Trophoblast cell (in vitro differentiated cells and primary cell): ENCODE measurements at regions not wholly inside any gene's neighbourhood (a gene's known extent, or its start where the extent isn't known, plus 50 kb on each side); places are given as distances from the start of the nearest gene placed in this dataset.

ENCODE experiments used
- DNase-seq, 2 donors: peaks; one replicate each; pipeline ENCODE4 v3.0.0-alpha.2; 2016
- H2AFZ ChIP-seq: 2 replicates; pipeline ENCODE4 v1.6.1; 2013; ENCODE audit warnings: low read length, moderate library complexity, mild to moderate bottlenecking; ENCODE audit not compliant: insufficient read depth, poor library complexity
- H2AK5ac ChIP-seq: 2 replicates; pipeline ENCODE4 v1.6.1; 2013; ENCODE audit warnings: mild to moderate bottlenecking, low read length
- H2BK120ac ChIP-seq: 2 replicates; pipeline ENCODE4 v1.6.1; 2013; ENCODE audit warnings: low read length, mild to moderate bottlenecking, moderate library complexity; ENCODE audit not compliant: insufficient read depth, poor library complexity
- H2BK12ac ChIP-seq: 2 replicates; pipeline ENCODE4 v1.6.1; 2013; ENCODE audit warnings: mild to moderate bottlenecking, low read length, moderate library complexity
- H2BK5ac ChIP-seq: 2 replicates; pipeline ENCODE4 v1.6.1; 2013; ENCODE audit warnings: low read length, low read depth, moderate library complexity, mild to moderate bottlenecking; ENCODE audit not compliant: poor library complexity
- H3K14ac ChIP-seq: 2 replicates; pipeline ENCODE4 v1.6.1; 2013; ENCODE audit warnings: mild to moderate bottlenecking, low read length
- H3K18ac ChIP-seq: 2 replicates; pipeline ENCODE4 v1.6.1; 2013; ENCODE audit warnings: mild to moderate bottlenecking, low read length
- H3K23ac ChIP-seq: 2 replicates; pipeline ENCODE4 v1.6.1; 2013; ENCODE audit warnings: low read length
- H3K27ac ChIP-seq: 2 replicates; pipeline ENCODE4 v1.5.1; 2013; ENCODE audit warnings: low read depth, mild to moderate bottlenecking, inconsistent platforms, low read length, moderate library complexity
- H3K27me3 ChIP-seq: 2 replicates; pipeline ENCODE4 v1.6.1; 2013; ENCODE audit warnings: inconsistent platforms, mild to moderate bottlenecking, low read length, moderate library complexity; ENCODE audit not compliant: insufficient read depth
- H3K36me3 ChIP-seq, 2 experiments: 1 replicate in 1 of 2; 2 replicates in 1 of 2; pipeline ENCODE4 v1.6.1; 2013; ENCODE audit warnings: low read length in 2 of 2, mild to moderate bottlenecking in 2 of 2, moderate library complexity in 1 of 2; ENCODE audit not compliant: insufficient read depth in 2 of 2, control insufficient read depth in 1 of 2
- H3K4ac ChIP-seq: 2 replicates; pipeline ENCODE4 v1.6.1; 2013; ENCODE audit warnings: low read depth, mild to moderate bottlenecking, low read length, moderate library complexity
- H3K4me1 ChIP-seq, 2 experiments: 1 replicate in 1 of 2; 2 replicates in 1 of 2; pipeline ENCODE4 v1.6.1; 2013; ENCODE audit warnings: low read length in 2 of 2, mild to moderate bottlenecking in 2 of 2, moderate library complexity in 1 of 2; ENCODE audit not compliant: insufficient read depth in 2 of 2, control insufficient read depth in 1 of 2
- H3K4me2 ChIP-seq: 2 replicates; pipeline ENCODE4 v1.6.1; 2013; ENCODE audit warnings: inconsistent platforms, mild to moderate bottlenecking, low read length, moderate library complexity
- H3K4me3 ChIP-seq: 2 replicates; pipeline ENCODE4 v1.5.1; 2013; ENCODE audit warnings: mild to moderate bottlenecking, low read depth, low read length, inconsistent platforms
- H3K79me1 ChIP-seq: one replicate; pipeline ENCODE4 v1.6.1; 2013; ENCODE audit warnings: low read length
- H3K79me2 ChIP-seq: 2 replicates; pipeline ENCODE4 v1.6.1; 2013; ENCODE audit warnings: low read length, mild to moderate bottlenecking; ENCODE audit not compliant: control insufficient read depth, insufficient read depth, poor library complexity
- H3K9ac ChIP-seq: 2 replicates; pipeline ENCODE4 v1.6.1; 2013; ENCODE audit warnings: mild to moderate bottlenecking, low read length
- H3K9me3 ChIP-seq: 2 replicates; pipeline ENCODE4 v1.6.1; 2013; ENCODE audit warnings: low read depth, mild to moderate bottlenecking, control low read depth, inconsistent platforms, low read length; ENCODE audit not compliant: insufficient read depth
- H4K12ac ChIP-seq: 2 replicates; pipeline ENCODE4 v1.6.1; 2013; ENCODE audit warnings: low read depth, mild to moderate bottlenecking, low read length, moderate library complexity
- H4K8ac ChIP-seq: 2 replicates; pipeline ENCODE4 v1.6.1; 2013; ENCODE audit warnings: low read depth, mild to moderate bottlenecking, low read length, moderate library complexity
- H4K91ac ChIP-seq: one replicate; pipeline ENCODE4 v1.6.1; 2013; ENCODE audit warnings: low read depth, mild to moderate bottlenecking, low read length, moderate library complexity
- WGBS: extraction: QIAGEN DNeasy Blood & Tissue Kit; methylation state at CpG from one replicate; pipeline ENCODE4 v1.1.7; 2013; ENCODE audit warnings: missing lambda C conversion rate; ENCODE audit not compliant: insufficient read length, insufficient coverage; ENCODE audit errors: extremely low coverage; 5-methylcytosine and 5-hydroxymethylcytosine counted together

DNA sequence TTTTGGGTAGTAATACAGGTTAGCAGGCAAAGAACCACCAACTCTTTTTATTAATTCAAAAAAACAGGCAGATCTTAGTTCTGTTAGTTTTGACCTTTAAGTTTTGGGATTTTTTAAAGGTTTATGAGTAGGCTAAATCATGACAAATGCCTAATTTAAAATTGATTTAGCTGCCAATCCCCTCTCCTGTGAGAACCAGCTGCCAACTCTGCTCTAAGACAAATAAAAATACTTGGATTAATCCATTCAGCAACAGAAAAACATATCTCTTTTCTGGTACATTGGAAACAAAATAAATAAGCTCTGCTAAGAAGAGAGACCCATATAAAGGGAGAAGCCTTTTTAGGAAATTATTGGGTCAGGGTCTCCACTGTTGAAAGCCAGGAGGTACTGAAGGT lies 160.8 kb downstream of the NTMT2 start:
- H3K18ac ChIP-seq = no peak overlapping the region
- no peak overlapping the region for H3K14ac ChIP-seq
- H3K27ac ChIP-seq = no peak overlapping the region
- peaks cover 4 to 13% of the 10 kb centered on the region in 2 experiments for H3K4me1 ChIP-seq
- H3K9me3 ChIP-seq = no peaks in the 10 kb centered on the region
- H3K4me3 ChIP-seq = no peak overlapping the region
- no peak overlapping the region for H4K12ac ChIP-seq
- DNase-seq = no peak
- H3K9ac ChIP-seq = no peak overlapping the region
- peaks cover 6% of the 10 kb centered on the region for H3K79me1 ChIP-seq
- H3K4me2 ChIP-seq = no peak overlapping the region
- no peaks in the 10 kb centered on the region for H3K36me3 ChIP-seq
- no peak overlapping the region for H2BK5ac ChIP-seq
- H2AFZ ChIP-seq = no peak overlapping the region
- H3K4ac ChIP-seq = no peak overlapping the region
- no peak overlapping the region for H4K91ac ChIP-seq
- H3K27me3 ChIP-seq = no peaks in the 10 kb centered on the region
- no peaks in the 10 kb centered on the region for H3K79me2 ChIP-seq
- no peak overlapping the region for H3K23ac ChIP-seq
- H4K8ac ChIP-seq = no peak overlapping the region
- no peak overlapping the region for H2BK12ac ChIP-seq
- no peak overlapping the region for H2AK5ac ChIP-seq
- H2BK120ac ChIP-seq = no peak overlapping the region

DNA sequence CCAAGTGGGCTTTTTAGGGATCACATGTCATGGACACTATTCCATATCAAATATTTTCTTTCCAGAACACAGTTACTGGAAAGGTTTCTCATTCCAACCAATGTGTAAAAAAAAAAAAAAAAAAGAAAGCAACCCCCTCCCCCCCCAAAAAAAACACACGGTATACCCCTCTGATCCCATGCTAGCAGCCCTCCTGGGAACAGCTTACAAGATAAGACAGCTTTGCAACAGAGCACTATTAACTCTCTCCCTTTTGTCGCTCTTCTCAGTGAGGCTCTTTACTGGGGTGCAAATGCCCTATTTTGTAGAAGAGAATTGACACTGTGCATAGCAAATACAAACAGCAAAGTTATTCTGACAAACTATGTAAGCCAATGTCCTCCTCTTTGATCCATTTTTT lies 161.2 kb downstream of the NTMT2 start:
- Histone ChIP-seq H3K79me1 (peaks cover 6% of the 10 kb centered on the region), H3K9ac (no peak overlapping the region), H3K79me2 (no peaks in the 10 kb centered on the region), H2BK5ac (peak overlapping the region; percentile 34), H3K27me3 (no peaks in the 10 kb centered on the region), H4K12ac (no peak overlapping the region), H3K9me3 (no peaks in the 10 kb centered on the region), H2BK12ac (peak overlapping the region; percentile 63), H3K4ac (no peak overlapping the region), H4K8ac (no peak overlapping the region), H3K14ac (no peak overlapping the region), H3K36me3 (no peaks in the 10 kb centered on the region), H2BK120ac (no peak overlapping the region), H2AFZ (no peak overlapping the region), H3K18ac (no peak overlapping the region), H3K4me3 (no peak overlapping the region), H2AK5ac (no peak overlapping the region), H3K23ac (no peak overlapping the region), H3K27ac (peak overlapping the region; percentile 39), H3K4me1 (peaks cover 4 to 13% of the 10 kb centered on the region in 2 experiments), H4K91ac (no peak overlapping the region), H3K4me2 (no peak overlapping the region)
- no peak for DNase-seq
- WGBS = no CpG with 5 or more reads among the region's 2 CpGs

GRCh38 chr1:170307426-170307825 lies 161.7 kb downstream of the NTMT2 start:
- Histone ChIP-seq H3K4ac (no peak overlapping the region), H2AFZ (no peak overlapping the region), H2BK12ac (peak overlapping the region; percentile 63), H3K23ac (no peak overlapping the region), H3K79me2 (no peaks in the 10 kb centered on the region), H4K91ac (no peak overlapping the region), H3K4me1 (peaks cover 4 to 13% of the 10 kb centered on the region in 2 experiments), H4K12ac (no peak overlapping the region), H3K4me3 (no peak overlapping the region), H4K8ac (no peak overlapping the region), H3K27ac (peak overlapping the region; percentile 39), H2AK5ac (no peak overlapping the region), H3K9me3 (no peaks in the 10 kb centered on the region), H3K18ac (no peak overlapping the region), H2BK120ac (no peak overlapping the region), H3K27me3 (no peaks in the 10 kb centered on the region), H2BK5ac (peak overlapping the region; percentile 34), H3K4me2 (no peak overlapping the region), H3K79me1 (peaks cover 6% of the 10 kb centered on the region), H3K36me3 (no peaks in the 10 kb centered on the region), H3K14ac (no peak overlapping the region), H3K9ac (no peak overlapping the region)
- WGBS = no CpG with 5 or more reads among the region's 1 CpG
- DNase-seq = peak in 1 of 2 donors; percentile 31

GRCh38 chr1:170309389-170310013 lies 163.7 kb downstream of the NTMT2 start:
- Histone ChIP-seq H2AFZ (peak overlapping the region; percentile 48), H3K4me3 (no peak overlapping the region), H2BK12ac (peak overlapping the region; percentile 87), H3K36me3 (no peaks in the 10 kb centered on the region), H3K4me2 (peak overlapping the region; percentile 25), H3K9me3 (no peaks in the 10 kb centered on the region), H3K18ac (peak overlapping the region; percentile 80), H3K14ac (peak overlapping the region; percentile 73), H4K8ac (peak overlapping the region; percentile 71), H4K91ac (peak overlapping the region; percentile 74), H3K27ac (peak overlapping the region; percentile 77), H3K79me1 (peaks cover 6% of the 10 kb centered on the region), H3K9ac (no peak overlapping the region), H3K27me3 (no peaks in the 10 kb centered on the region), H2BK120ac (peak overlapping the region; percentile 8), H3K4ac (peak overlapping the region; percentile 9), H3K79me2 (no peaks in the 10 kb centered on the region), H2BK5ac (peak overlapping the region; percentile 64), H2AK5ac (no peak overlapping the region), H4K12ac (no peak overlapping the region), H3K4me1 (peaks cover 4 to 13% of the 10 kb centered on the region in 2 experiments), H3K23ac (no peak overlapping the region)
- no CpG with 5 or more reads among the region's 10 CpGs for WGBS
- DNase-seq = no peak
